Adrenal gland (tissue), 9 donors: ENCODE measurements at regions not wholly inside any gene's neighbourhood (a gene's known extent, or its start where the extent isn't known, plus 50 kb on each side); places are given as distances from the start of the nearest gene placed in this dataset.

Experiments used
- DNase-seq, 7 donors: peaks; one replicate each; pipeline ENCODE4 v3.0.0-alpha.2; 2019 to 2020
- H3K27ac ChIP-seq, 5 donors: fragments of 200-600 bp; sonication (generic) in 4 of 5; 1 replicate in 3 of 5; 2 replicates in 2 of 5; pipeline versions ENCODE4 v1.5.1 to v1.8.0; 2016 to 2020; ENCODE audit warnings: mild to moderate bottlenecking in 1 of 5
- H3K27me3 ChIP-seq: fragments of 200-600 bp; 2 replicates; pipeline ENCODE4 v1.8.0; 2021
- H3K36me3 ChIP-seq, 2 donors: fragments of 200-600 bp; replicated peaks in 1 of 2; 1 replicate in 1 of 2; 2 replicates in 1 of 2; pipeline versions ENCODE4 v1.5.1 to v1.8.0; 2018 to 2022
- H3K4me1 ChIP-seq, 2 donors: fragments of 200-600 bp; replicated peaks in 1 of 2; 1 replicate in 1 of 2; 2 replicates in 1 of 2; pipeline versions ENCODE4 v1.5.1 to v1.8.0; 2018 to 2021
- H3K4me3 ChIP-seq, 4 donors: fragments of 200-600 bp; sonication (generic) in 3 of 4; one replicate each; pipeline ENCODE4 v1.5.1; 2016 to 2018
- H3K9me3 ChIP-seq, 3 donors: fragments of 200-600 bp; sonication (generic) in 1 of 3; replicated peaks in 1 of 3; 1 replicate in 2 of 3; 2 replicates in 1 of 3; pipeline versions ENCODE4 v1.5.1 to v1.8.0; 2016 to 2021
- POLR2A ChIP-seq, 2 donors: fragments of 450-650 bp; IDR thresholded peaks; one replicate each; pipeline ENCODE4 v1.6.1; 2017; ENCODE audit warnings: antibody characterized with exemption in 2 of 2, mild to moderate bottlenecking in 2 of 2, moderate library complexity in 1 of 2
- WGBS, 4 donors: extraction: QIAGEN DNeasy Blood & Tissue Kit in 2 of 4; methylation state at CpG; one replicate each; pipeline versions ENCODE4 v1.1.5 to v1.1.7; 2013 to 2017; 5-methylcytosine and 5-hydroxymethylcytosine counted together
- intact Hi-C, 2 donors: fragments of 100-400 bp; cut with DNase I; formaldehyde crosslinking; loops; one replicate each; pipeline versions ENCODE4 v1.14.1 to v1.15.0; 2022 to 2023
- TF ChIP-seq, protein P1 (sequence below), 6 experiments: fragments of 450-650 bp in 4 of 6; fragments of 200-600 bp in 2 of 6; sonication (generic) in 1 of 6; IDR thresholded peaks; 1 replicate in 5 of 6; 2 replicates in 1 of 6; pipeline versions ENCODE4 v1.5.1 to v1.8.0; 2016 to 2021; ENCODE audit warnings: antibody characterized with exemption in 6 of 6, mild to moderate bottlenecking in 2 of 6, moderate library complexity in 1 of 6
- donor health status: healthy with polysubstance abuse.
- donor health status: Bipolar disorder and iron deficiency.
- donor health status: DM: yes; HTN: yes; CAD: no.
- donor health status: DM: no; HTN: no; CAD: no.
- donor health status: DM: no; HTN: no; CAD: no.

DNA sequence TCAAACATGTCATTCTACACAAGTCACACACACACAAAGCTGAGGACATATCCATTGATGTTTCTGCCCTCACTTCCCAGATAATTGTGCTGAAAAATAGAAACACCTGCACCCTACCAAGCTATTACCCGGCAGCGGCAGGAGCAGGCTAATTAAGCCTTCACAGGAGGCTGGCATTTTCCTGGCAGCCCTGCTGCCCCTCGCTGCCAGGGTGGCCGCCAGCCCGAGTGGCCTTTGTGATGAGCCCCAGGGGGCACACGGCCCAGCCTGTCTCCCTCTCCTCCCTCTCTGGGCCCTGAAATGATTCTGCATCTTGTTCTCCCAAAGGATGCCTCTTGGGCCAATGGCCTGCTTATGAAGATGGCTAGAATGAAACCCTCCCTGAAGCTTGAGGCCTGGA is 76.2 kb upstream of the TP53I11 start:
- no peak overlapping the region for H3K4me3 ChIP-seq
- no peaks in the 10 kb centered on the region for H3K9me3 ChIP-seq
- WGBS, 4 donors = 70 to 83% (median 75%) methylated on average over 2 to 6 of the region's 6 CpGs; no CpG with 5 or more reads in 1 of the 4 donors
- H3K36me3 ChIP-seq = no peaks in the 10 kb centered on the region
- H3K27ac ChIP-seq = peak overlapping the region in 2 of 5 donors; percentile 38 to 56
- TF ChIP-seq, protein P1, sequence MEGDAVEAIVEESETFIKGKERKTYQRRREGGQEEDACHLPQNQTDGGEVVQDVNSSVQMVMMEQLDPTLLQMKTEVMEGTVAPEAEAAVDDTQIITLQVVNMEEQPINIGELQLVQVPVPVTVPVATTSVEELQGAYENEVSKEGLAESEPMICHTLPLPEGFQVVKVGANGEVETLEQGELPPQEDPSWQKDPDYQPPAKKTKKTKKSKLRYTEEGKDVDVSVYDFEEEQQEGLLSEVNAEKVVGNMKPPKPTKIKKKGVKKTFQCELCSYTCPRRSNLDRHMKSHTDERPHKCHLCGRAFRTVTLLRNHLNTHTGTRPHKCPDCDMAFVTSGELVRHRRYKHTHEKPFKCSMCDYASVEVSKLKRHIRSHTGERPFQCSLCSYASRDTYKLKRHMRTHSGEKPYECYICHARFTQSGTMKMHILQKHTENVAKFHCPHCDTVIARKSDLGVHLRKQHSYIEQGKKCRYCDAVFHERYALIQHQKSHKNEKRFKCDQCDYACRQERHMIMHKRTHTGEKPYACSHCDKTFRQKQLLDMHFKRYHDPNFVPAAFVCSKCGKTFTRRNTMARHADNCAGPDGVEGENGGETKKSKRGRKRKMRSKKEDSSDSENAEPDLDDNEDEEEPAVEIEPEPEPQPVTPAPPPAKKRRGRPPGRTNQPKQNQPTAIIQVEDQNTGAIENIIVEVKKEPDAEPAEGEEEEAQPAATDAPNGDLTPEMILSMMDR (IDR thresholded peaks at IDR 0.05) = no peak
- no peak for TF ChIP-seq POLR2A (IDR thresholded peaks at IDR 0.05)
- H3K27me3 ChIP-seq = no peaks in the 10 kb centered on the region
- peaks cover 0 to 4% of the 10 kb centered on the region in 2 donors for H3K4me1 ChIP-seq
- intact Hi-C loops = no loop called here
- DNase-seq = no peak

DNA sequence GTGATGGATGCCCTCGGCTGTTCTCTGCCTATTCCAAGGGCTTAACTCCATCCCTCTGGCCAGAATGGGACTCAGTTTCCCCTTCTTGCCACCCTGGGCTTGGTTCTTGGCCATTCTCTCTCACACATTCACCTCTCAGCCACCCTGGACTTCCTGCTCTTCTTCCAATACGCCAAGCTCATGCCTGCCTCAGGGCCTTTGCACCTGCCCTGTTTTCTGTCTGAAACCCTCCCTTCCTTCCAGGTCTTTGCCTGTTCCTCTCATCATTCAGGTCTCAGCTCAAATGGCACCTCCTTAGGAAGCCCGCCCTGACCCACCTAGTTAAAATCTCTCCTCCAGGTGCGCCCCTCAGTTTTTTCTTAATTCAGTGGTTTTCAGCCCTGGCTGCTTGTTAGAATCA is 76.6 kb upstream of the TP53I11 start:
- H3K4me3 ChIP-seq = no peak overlapping the region
- peak overlapping the region in 1 of 5 donors; percentile 38 for H3K27ac ChIP-seq
- no peaks in the 10 kb centered on the region for H3K4me1 ChIP-seq
- WGBS, 4 donors = 90 to 92% (median 91%) methylated on average over 4 of the region's 4 CpGs
- TF ChIP-seq, protein P1 (IDR thresholded peaks at IDR 0.05) = no peak
- TF ChIP-seq POLR2A (IDR thresholded peaks at IDR 0.05) = no peak
- intact Hi-C loops = no loop called here
- no peaks in the 10 kb centered on the region for H3K9me3 ChIP-seq
- H3K27me3 ChIP-seq = no peaks in the 10 kb centered on the region
- DNase-seq = peak in 1 of 7 donors; percentile 35
- no peaks in the 10 kb centered on the region for H3K36me3 ChIP-seq

DNA sequence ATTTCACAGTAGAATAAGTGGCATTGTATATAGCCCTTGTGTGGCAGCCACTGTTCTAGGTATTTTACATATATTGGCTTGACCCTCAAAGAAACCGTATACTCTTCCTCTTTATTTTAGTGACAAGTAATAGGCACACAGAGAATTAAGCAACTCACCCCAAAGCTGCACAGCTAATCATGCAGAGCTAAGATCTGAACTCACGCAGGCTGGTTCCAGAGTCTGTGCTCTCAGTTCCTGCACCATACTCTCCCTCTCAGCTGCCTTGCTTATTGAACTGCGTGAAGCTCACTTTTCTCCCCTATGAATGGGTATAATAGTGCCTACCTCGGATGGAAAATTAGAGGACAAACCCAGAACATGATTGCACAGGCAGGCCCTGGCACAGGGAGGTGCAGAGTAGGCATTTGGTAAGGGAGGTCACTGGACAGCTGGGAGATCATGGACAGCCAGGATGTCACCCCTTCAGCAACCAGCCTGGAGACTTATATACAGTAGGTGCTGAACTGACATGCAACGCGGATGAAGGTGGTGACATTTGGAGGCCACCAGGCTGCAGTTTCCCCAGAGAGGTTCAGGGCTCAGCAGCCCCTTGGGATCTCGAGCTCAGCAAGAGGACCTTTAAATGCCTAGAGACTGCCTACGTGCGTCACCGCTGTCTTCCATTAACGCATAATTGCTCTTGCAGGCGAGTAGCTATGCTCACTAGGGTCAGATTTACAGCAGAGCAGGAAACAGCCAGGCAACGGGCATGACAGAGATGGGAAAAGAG is 78.4 kb upstream of the TP53I11 start:
- Histone ChIP-seq H3K27ac (no peak overlapping the region), H3K4me1 (no peaks in the 10 kb centered on the region), H3K9me3 (no peaks in the 10 kb centered on the region), H3K36me3 (no peaks in the 10 kb centered on the region), H3K27me3 (no peaks in the 10 kb centered on the region), H3K4me3 (no peak overlapping the region)
- WGBS, 4 donors = 67 to 78% (median 72%) methylated on average over 13 of the region's 13 CpGs
- TF ChIP-seq, protein P1 (IDR thresholded peaks at IDR 0.05) = no peak
- no peak for TF ChIP-seq POLR2A (IDR thresholded peaks at IDR 0.05)
- intact Hi-C loops = no loop called here
- DNase-seq = peak in 1 of 7 donors; percentile 56

- no peaks in the 10 kb centered on the region for H3K36me3 ChIP-seq
- intact Hi-C loops = no loop called here
- H3K4me3 ChIP-seq = no peak overlapping the region
- no peaks in the 10 kb centered on the region for H3K4me1 ChIP-seq
- no peak overlapping the region for H3K27ac ChIP-seq
- no peaks in the 10 kb centered on the region for H3K9me3 ChIP-seq
- no peak for TF ChIP-seq POLR2A (IDR thresholded peaks at IDR 0.05)
- TF ChIP-seq, protein P1 (IDR thresholded peaks at IDR 0.05) = no peak
- 62 to 75% (median 73%) methylated on average over 6 of the region's 6 CpGs for WGBS, 4 donors
- H3K27me3 ChIP-seq = no peaks in the 10 kb centered on the region
- peak in 1 of 7 donors; percentile 6 for DNase-seq
Observed at GRCh38 chr11:45030778-45031177, 80.1 kb upstream of the TP53I11 start.
